ENCODE measurements at regions not wholly inside any gene's neighbourhood (a gene's known extent, or its start where the extent isn't known, plus 50 kb on each side); places are given as distances from the start of the nearest gene placed in this dataset.

DNA sequence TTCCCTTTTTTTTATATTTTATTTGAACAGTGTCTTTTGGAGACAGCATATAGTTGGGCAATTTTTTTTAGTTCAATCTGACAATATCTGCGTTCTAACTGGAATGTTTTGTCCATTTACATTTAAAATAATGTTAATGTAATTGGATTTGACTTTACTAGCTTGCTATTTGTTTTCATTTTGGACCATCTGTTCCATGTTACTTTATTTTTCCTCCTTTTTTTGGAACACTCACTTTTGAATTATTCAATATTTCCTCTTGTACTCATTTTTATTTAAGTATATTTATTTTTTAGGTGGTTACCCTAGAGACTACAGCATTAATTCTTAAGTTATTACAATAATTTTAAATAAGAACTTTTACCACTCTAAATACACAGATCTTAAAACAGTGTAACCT is 62.8 kb upstream of the C1orf87 start:
- Mint-ChIP-seq H3K4me3 (no peak overlapping the region), H3K9me3 (no peaks in the 10 kb centered on the region), H3K27ac (no peak overlapping the region), H3K27me3 (ENCODE audit: low read depth) (no peaks in the 10 kb centered on the region), H3K36me3 (ENCODE audit: low read depth) (no peaks in the 10 kb centered on the region), H3K4me1 (ENCODE audit: low read depth) (peaks cover 7% of the 10 kb centered on the region)
- no peak for DNase-seq (ENCODE audit: low spot score)

GRCh38 chr1:60134716-60135115 is 61.1 kb upstream of the C1orf87 start:
- no peak overlapping the region for H3K4me3 Mint-ChIP-seq
- H3K4me1 Mint-ChIP-seq (ENCODE audit: low read depth): peaks cover 7% of the 10 kb centered on the region
- H3K36me3 Mint-ChIP-seq (ENCODE audit: low read depth): no peaks in the 10 kb centered on the region
- H3K27ac Mint-ChIP-seq: no peak overlapping the region
- no peaks in the 10 kb centered on the region for H3K27me3 Mint-ChIP-seq (ENCODE audit: low read depth)
- no peaks in the 10 kb centered on the region for H3K9me3 Mint-ChIP-seq
- DNase-seq (ENCODE audit: low spot score): no peak

GRCh38 chr1:60133848-60134247 is 60.3 kb upstream of the C1orf87 start:
- no peak overlapping the region for H3K4me3 Mint-ChIP-seq
- no peak for DNase-seq (ENCODE audit: low spot score)
- no peaks in the 10 kb centered on the region for H3K27me3 Mint-ChIP-seq (ENCODE audit: low read depth)
- H3K27ac Mint-ChIP-seq: no peak overlapping the region
- no peaks in the 10 kb centered on the region for H3K36me3 Mint-ChIP-seq (ENCODE audit: low read depth)
- peaks cover 7% of the 10 kb centered on the region for H3K4me1 Mint-ChIP-seq (ENCODE audit: low read depth)
- no peaks in the 10 kb centered on the region for H3K9me3 Mint-ChIP-seq

- H3K27me3 Mint-ChIP-seq (ENCODE audit: low read depth): no peaks in the 10 kb centered on the region
- DNase-seq (ENCODE audit: low spot score): no peak
- no peak overlapping the region for H3K4me3 Mint-ChIP-seq
- no peak overlapping the region for H3K27ac Mint-ChIP-seq
- no peaks in the 10 kb centered on the region for H3K9me3 Mint-ChIP-seq
- H3K4me1 Mint-ChIP-seq (ENCODE audit: low read depth): peaks cover 7% of the 10 kb centered on the region
- H3K36me3 Mint-ChIP-seq (ENCODE audit: low read depth): no peaks in the 10 kb centered on the region
These were observed 59.6 kb upstream of the C1orf87 start for GRCh38 chr1:60133000-60133673.

DNA sequence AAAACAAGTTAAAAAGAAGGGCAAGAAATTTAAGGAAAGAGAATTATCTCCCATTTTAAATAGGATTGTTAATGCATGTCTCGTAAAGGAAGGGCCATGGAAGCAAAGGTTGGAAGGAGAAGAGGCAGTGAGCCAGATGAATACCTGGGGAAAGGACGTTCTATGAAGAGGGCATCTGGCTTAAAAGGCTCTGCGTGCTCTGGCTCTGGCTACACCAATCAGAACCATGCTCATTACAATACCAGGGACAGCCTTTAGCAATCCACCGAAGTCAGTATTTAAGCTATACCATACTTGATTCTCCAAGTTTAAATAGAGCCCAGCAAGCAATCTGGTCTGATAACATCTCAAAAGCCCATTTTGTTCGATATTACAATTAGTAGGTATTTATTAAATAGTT is 58.5 kb upstream of the C1orf87 start:
- Mint-ChIP-seq H3K4me1 (ENCODE audit: low read depth) (peaks cover 7% of the 10 kb centered on the region), H3K27me3 (ENCODE audit: low read depth) (no peaks in the 10 kb centered on the region), H3K27ac (no peak overlapping the region), H3K9me3 (no peaks in the 10 kb centered on the region), H3K36me3 (ENCODE audit: low read depth) (no peaks in the 10 kb centered on the region), H3K4me3 (no peak overlapping the region)
- no peak for DNase-seq (ENCODE audit: low spot score)

DNA sequence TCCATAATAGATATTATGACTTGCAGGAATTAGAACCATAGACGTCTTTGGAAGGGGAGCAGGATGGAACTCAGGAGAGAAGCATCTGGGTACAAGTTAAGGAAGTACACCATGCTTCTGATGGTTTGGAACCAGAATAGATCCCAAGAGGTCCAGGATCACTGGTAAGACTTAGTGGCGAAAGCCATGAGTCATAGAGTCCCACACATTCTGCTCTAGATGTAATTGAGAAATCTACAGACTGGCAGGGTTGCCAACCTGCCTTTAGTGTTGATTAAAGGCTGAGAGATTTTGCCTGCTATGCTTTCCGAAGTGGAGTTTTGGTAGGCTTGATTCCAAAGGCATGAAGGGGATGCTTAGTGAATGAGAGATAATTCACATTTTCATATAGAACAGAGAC is 57.1 kb upstream of the C1orf87 start:
- H3K4me1 Mint-ChIP-seq (ENCODE audit: low read depth): peaks cover 7% of the 10 kb centered on the region

DNA sequence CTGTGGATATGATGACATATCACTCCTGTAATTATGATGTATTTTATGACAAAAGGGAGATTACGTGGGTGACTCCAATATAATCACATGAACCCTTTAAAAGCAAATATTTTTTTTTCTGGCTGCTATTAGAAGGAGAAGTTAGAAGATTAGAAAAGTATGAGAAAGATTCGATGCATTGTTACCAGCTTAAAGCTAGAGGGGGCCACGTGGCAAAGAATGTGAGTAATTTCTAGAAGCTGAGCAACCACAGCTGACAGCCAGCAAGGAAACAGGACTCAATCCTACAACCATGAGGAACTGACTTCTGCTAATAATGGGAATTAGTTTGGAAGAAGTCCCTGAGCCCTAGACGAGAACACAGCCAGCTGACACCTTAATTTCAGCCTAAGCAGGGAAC is 56.3 kb upstream of the C1orf87 start:
- no peak for DNase-seq (ENCODE audit: low spot score)
- H3K4me3 Mint-ChIP-seq: no peak overlapping the region
- H3K27me3 Mint-ChIP-seq (ENCODE audit: low read depth): no peaks in the 10 kb centered on the region

More for the DNA sequence above, 57.1 kb upstream of the C1orf87 start:
- no peak for DNase-seq (ENCODE audit: low spot score)
- Mint-ChIP-seq H3K27me3 (ENCODE audit: low read depth) (no peaks in the 10 kb centered on the region), H3K4me3 (no peak overlapping the region), H3K27ac (no peak overlapping the region), H3K36me3 (ENCODE audit: low read depth) (no peaks in the 10 kb centered on the region), H3K9me3 (no peaks in the 10 kb centered on the region)

GRCh38 chr1:60126723-60127122 is 53.2 kb upstream of the C1orf87 start:
- no peaks in the 10 kb centered on the region for H3K4me1 Mint-ChIP-seq (ENCODE audit: low read depth)
- H3K27me3 Mint-ChIP-seq (ENCODE audit: low read depth): no peaks in the 10 kb centered on the region
- no peaks in the 10 kb centered on the region for H3K36me3 Mint-ChIP-seq (ENCODE audit: low read depth)
- no peaks in the 10 kb centered on the region for H3K9me3 Mint-ChIP-seq
- no peak for DNase-seq (ENCODE audit: low spot score)
- no peak overlapping the region for H3K4me3 Mint-ChIP-seq
- no peak overlapping the region for H3K27ac Mint-ChIP-seq

More for the DNA sequence above, 56.3 kb upstream of the C1orf87 start:
- Mint-ChIP-seq H3K9me3 (no peaks in the 10 kb centered on the region), H3K4me1 (ENCODE audit: low read depth) (peaks cover 7% of the 10 kb centered on the region), H3K27ac (no peak overlapping the region), H3K36me3 (ENCODE audit: low read depth) (no peaks in the 10 kb centered on the region)

All from T-helper 2 cell treated with Interferon-gamma antibody and Interleukin-4, amounts not matched to agents 5 μg/mL and 100 μg/mL, for 36 hours (primary cell).